HG03064 (cell line): ENCODE measurements at regions not wholly inside any gene's neighbourhood (a gene's known extent, or its start where the extent isn't known, plus 50 kb on each side); places are given as distances from the start of the nearest gene placed in this dataset.

Experiments used
- ATAC-seq: cut with Tn5 transposase; IDR thresholded peaks from one replicate; pipeline ENCODE4 v1.9.1; 2021; ENCODE audit warnings: low read depth; ENCODE audit not compliant: unreplicated experiment

GRCh38 chr17:69928611-69929010 is 146.4 kb upstream of the KCNJ16 start:
- ATAC-seq, result no peak

GRCh38 chr17:69936996-69937395 is 138.0 kb upstream of the KCNJ16 start:
- no peak for ATAC-seq

DNA sequence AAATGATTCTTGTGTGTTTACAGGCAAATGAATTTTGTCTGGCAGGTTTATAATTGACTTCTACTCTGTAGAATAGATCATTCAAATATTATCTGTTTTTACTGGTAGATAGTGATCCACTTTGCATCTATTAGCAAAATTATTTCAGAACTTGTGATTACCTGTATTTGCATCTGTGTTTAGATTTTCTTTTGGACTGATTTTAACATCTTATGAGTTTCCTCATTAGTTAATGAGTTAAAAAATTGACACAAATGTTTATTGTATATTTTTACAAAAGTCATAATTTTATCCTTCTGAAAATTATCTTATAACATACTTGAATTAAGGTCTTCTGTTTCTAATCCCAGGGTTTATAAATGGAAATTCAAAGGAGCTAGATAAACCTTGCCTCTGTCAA is 132.0 kb upstream of the KCNJ16 start:
- ATAC-seq, result no peak

DNA sequence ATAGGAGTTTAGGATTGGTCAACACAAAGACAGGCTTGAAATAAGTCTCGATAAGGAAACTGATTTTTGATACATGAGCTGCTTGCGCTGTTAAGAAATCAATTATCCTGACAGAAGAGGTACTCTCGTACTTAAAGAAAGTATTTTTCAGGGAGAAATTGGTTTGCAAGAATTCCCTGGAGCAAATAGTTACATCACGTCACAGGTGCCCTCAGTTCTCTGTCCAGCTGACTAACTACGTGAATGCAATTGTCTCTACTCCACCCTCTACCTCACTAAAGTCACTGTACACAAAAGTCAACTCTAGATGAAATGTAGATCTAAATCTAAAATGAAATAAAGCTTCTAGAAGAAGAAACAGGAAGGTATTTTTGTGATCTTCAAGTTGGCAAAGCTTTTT is 130.6 kb upstream of the KCNJ16 start:
- ATAC-seq, result no peak

- ATAC-seq, result no peak
Observed at GRCh38 chr17:69945698-69946185, 129.3 kb upstream of the KCNJ16 start.

DNA sequence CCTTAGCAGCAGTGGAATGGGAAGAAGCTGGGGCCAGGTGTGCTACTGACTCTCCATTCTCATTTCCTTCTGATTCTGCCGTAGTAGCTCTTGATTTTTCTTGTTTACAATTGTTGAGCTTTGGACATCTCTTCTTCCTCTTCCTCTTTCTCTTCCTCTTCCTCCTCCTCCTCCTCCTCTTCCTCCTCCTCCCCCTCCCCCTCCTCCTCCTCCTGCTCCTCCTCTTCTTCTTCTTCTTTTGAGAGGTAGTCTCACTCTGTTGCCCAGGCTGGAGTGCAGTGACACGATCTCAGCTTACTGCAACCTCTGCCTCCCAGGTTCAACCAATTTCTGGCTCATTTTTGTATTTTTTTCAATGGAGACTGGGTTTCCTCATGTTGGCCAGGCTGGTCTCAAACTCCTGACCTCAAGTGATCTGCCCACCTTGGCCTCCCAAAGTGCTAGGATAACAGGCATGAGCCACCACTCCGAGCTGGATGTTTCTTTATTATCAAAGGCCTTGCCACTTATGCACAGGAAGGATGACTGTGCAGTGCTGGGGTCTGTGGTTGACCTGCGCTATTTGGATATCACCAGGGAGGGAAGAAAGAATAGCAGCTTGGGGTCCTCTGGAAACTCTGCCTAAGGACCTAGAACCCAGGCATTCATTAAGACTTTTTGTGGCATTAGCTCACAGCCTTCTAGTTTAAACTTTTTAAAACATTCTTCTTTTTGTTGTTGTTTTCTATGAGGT is 127.8 kb upstream of the KCNJ16 start:
- no peak for ATAC-seq

DNA sequence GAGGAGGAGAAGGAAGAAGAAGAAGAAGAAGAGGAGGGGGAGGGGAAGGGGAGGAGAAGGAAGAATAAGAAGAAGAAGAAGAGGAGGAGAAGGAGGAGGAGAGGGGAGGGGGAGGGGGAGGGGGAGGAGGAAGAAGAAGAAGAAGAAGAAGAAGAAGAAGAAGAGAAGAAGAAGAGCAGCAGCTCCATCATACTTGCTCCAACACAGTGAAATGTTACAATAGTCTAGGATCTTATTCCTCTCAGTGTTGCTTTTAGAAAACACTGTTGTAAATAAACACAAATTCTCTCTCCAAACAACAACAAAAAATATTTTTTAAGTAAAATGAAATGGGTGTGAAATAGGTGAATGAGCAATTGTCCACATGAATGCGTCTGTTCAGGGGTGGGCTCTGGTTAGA is 126.6 kb upstream of the KCNJ16 start:
- no peak for ATAC-seq

DNA sequence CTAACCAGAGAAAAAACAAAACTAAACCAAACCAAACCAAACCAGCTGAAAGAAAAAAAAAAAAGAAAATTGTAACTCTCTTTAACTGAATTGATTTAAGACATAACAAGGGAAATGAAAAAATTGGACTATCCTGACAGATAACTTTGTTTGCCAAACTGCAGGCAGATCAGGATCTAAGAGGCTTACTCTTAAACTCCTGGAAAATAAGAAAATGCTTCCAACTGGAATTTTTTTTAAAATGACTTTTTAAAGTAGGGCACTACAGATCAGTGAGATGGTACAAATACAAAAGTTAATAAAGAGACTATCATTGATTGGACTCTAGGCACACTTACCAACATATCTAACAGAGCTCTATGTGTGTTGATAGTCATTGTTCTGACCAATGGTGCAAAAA is 125.5 kb upstream of the KCNJ16 start:
- ATAC-seq, result no peak

DNA sequence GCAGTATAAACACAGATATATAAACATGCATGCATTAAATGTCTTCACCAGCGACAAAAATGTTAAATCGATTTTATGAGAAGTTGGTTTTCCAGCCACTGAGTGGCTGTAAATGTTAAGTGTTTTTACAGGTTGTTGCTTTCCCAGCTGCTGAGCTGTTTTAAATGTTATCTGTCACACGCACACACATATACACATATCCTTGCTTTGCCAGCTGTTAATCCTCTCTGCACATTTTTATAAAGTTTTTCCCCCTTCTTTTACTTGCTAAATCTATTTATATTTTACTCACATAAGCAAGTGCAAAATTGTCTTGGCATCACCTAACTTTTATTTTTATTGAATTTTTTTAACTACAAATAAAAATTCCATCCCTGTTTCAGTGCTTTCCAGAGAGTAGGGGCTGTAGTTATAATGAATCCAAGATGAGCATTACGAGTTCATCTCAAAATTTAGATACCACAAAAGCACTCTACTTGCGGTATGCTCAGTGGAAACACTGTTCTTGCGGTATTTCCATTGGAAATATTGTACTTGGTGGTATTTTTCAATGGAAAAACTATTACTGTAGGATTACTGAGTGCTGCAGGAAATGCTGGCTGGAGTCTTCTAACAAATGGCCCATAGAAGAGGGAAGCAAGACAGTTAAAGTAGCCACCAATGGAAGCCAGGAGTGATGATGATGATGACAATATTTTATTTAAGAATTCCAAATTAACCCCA is 124.9 kb upstream of the KCNJ16 start:
- no peak for ATAC-seq

DNA sequence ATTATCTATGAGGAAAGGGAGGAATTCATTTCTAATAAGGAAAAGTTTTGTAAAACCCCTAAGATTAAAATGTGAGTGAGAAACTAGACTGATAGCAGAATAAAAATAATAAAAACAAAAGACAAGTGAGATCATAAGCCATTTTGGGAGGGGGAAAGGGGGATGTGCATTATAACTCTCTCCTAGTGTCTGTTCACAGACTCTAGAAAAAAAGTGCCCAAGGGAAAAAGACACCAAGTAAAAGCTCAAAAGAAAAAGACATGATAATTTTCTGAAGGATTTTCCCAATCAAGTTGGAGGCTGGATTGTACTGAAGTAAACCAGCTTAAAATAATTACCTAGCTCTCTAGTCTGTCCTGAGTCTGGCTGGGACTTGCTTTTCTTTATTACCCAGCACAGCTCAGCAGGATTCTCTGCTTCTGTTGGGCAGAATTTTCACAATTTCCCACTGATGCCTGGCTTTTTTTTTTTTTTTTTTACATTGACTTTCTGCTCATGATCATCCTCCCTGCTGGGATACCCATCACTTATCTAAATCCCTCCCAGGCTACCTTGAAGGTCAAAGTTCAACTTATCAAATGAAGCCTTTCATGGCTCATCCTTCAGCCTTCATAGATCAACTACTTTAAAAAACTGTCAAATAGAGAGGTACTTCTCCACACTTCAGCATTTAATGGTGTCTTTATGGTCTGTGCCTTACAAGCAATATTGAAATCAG is 124.2 kb upstream of the KCNJ16 start:
- ATAC-seq, result no peak

DNA sequence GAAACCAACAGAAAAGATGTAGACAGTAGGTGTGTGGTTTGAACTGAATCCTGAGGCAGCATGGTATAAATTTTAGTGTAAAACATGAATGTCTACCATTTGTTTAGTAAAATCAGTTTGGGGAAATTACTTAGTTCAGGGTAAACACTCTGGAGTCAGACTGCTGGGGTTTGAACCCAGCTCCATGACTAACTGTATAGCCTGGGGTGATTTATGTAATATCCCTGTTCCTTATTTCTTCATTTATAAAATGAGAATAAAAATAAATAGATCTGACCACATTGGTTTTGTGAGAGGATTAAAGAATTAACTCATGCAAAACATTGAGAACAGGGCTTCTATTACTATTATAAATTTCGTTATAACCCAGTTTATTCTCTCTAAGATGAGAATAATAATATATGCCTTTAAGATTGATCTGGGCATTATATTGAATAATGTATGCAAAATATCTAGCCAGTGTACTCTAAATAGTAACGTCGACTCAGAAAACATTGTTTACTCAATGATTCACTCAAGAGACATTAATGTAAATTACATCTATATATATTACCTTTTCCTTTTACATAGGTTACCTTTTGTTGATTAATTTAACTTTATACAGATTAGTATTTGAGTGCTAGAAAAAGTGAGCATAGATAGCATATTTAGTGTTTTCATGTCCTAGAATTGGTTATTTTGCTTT is 120.6 kb upstream of the KCNJ16 start:
- no peak for ATAC-seq

DNA sequence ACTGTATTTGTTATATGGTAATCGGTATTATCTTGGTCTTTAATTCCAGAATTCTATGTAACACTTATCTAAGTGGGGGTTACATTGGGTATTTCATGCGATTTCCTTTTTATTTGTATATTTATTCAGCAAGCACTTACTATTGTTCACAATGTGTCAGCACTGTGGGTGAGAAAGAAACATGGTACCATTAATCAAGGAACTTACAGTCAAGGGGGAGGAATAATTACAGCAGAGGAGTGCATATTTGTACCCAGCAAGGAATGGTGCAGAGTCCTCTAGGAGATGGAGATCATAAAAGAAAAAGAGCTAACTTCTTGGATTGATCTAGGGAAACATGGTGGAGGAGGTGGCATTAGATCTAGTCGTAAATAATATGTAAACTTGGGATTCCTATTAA is 117.0 kb upstream of the KCNJ16 start:
- no peak for ATAC-seq

- no peak for ATAC-seq
Observed at GRCh38 chr17:69959283-69959682, 115.7 kb upstream of the KCNJ16 start.

DNA sequence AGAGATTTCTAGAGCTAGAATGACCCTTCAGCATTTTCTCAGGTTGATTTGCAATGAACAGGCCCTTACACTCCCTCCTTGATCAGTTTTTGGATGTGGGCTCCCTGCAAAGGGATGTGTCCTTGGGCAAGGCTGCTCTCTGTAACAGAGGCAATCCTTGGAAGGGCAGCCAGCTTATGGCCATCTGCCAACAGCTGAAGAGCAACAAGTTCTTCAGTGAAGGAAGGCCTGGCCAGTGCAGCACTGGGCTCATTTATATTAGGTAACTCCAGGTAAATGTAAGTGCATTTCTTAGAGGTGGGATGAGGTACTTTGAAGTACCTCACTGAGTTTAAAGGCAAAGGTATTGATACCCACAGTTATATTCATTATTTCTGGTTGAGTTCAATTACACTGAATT is 114.3 kb upstream of the KCNJ16 start:
- no peak for ATAC-seq

GRCh38 chr17:69961501-69962145 is 113.4 kb upstream of the KCNJ16 start:
- no peak for ATAC-seq

GRCh38 chr17:69962436-69962995 is 112.5 kb upstream of the KCNJ16 start:
- no peak for ATAC-seq

- no peak for ATAC-seq
Observed at GRCh38 chr17:69967910-69968411, 107.1 kb upstream of the KCNJ16 start.

GRCh38 chr17:69969897-69970296 is 105.1 kb upstream of the KCNJ16 start:
- no peak for ATAC-seq

GRCh38 chr17:69972251-69972650 is 102.8 kb upstream of the KCNJ16 start:
- ATAC-seq, result no peak

GRCh38 chr17:69975808-69976207 is 99.2 kb upstream of the KCNJ16 start:
- no peak for ATAC-seq
